OCI-LY7 (cell line): ENCODE measurements at regions not wholly inside any gene's neighbourhood (a gene's known extent, or its start where the extent isn't known, plus 50 kb on each side); places are given as distances from the start of the nearest gene placed in this dataset.

Experiments used
- EZH2phosphoT487 ChIP-seq: fragments of 200-600 bp; sonication (generic); IDR thresholded peaks from 2 replicates; pipeline ENCODE4 v1.6.1; 2018; ENCODE audit warnings: low read depth, borderline replicate concordance, mild to moderate bottlenecking, mixed run types, antibody characterized with exemption, low read length, moderate library complexity, mixed read lengths
- TF ChIP-seq, protein P1 (sequence below): fragments of 200-600 bp; sonication (generic); conservative IDR thresholded peaks from 2 replicates; pipeline ENCODE4 v1.5.1; 2014; ENCODE audit warnings: mild to moderate bottlenecking, antibody characterized with exemption, low read length, moderate library complexity, mixed read lengths

DNA sequence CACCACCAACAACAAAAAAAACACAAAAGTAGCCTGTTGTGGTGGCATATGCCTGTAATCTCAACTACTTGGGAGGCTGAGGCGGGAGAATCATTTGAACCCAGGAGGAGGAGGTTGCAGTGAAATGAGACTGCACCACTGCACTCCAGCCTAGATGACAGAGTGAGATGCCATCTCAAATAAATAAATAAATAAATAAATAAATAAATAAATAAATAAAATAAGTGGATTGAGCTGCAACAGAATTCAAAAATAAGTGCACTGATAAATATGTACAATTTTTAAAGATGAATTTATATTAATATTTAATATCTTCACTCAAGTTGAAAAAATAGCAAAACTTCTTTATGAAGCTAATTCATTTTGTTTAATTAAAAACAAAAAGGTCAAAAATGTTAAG, 259.6 kb downstream of the IRX2 start:
- TF ChIP-seq, protein P1, sequence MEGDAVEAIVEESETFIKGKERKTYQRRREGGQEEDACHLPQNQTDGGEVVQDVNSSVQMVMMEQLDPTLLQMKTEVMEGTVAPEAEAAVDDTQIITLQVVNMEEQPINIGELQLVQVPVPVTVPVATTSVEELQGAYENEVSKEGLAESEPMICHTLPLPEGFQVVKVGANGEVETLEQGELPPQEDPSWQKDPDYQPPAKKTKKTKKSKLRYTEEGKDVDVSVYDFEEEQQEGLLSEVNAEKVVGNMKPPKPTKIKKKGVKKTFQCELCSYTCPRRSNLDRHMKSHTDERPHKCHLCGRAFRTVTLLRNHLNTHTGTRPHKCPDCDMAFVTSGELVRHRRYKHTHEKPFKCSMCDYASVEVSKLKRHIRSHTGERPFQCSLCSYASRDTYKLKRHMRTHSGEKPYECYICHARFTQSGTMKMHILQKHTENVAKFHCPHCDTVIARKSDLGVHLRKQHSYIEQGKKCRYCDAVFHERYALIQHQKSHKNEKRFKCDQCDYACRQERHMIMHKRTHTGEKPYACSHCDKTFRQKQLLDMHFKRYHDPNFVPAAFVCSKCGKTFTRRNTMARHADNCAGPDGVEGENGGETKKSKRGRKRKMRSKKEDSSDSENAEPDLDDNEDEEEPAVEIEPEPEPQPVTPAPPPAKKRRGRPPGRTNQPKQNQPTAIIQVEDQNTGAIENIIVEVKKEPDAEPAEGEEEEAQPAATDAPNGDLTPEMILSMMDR: no peak
- TF ChIP-seq EZH2phosphoT487: no peak
